ENCODE measurements at regions not wholly inside any gene's neighbourhood (a gene's known extent, or its start where the extent isn't known, plus 50 kb on each side); places are given as distances from the start of the nearest gene placed in this dataset.

- TF ChIP-seq CTCF (IDR thresholded peaks at IDR 0.05), result no peak
- Mint-ChIP-seq H3K27me3 (ENCODE audit: unreplicated experiment) (no peaks in the 10 kb centered on the region), H3K4me1 (ENCODE audit: unreplicated experiment) (peaks cover 23% of the 10 kb centered on the region), H3K27ac (ENCODE audit: unreplicated experiment) (no peak overlapping the region), H3K36me3 (ENCODE audit: unreplicated experiment) (no peaks in the 10 kb centered on the region), H3K9me3 (ENCODE audit: unreplicated experiment) (no peaks in the 10 kb centered on the region), H3K4me3 (ENCODE audit: unreplicated experiment) (no peak overlapping the region)
- DNase-seq (ENCODE audit: extremely low spot score, unreplicated experiment), result no peak
Observed at GRCh38 chr21:15659753-15660422, 69.9 kb upstream of the USP25 start.

- no peak for TF ChIP-seq CTCF (IDR thresholded peaks at IDR 0.05)
- no peak for DNase-seq (ENCODE audit: extremely low spot score, unreplicated experiment)
- Mint-ChIP-seq H3K9me3 (ENCODE audit: unreplicated experiment) (no peaks in the 10 kb centered on the region), H3K27ac (ENCODE audit: unreplicated experiment) (no peak overlapping the region), H3K27me3 (ENCODE audit: unreplicated experiment) (no peaks in the 10 kb centered on the region), H3K4me1 (ENCODE audit: unreplicated experiment) (peaks cover 23% of the 10 kb centered on the region), H3K36me3 (ENCODE audit: unreplicated experiment) (no peaks in the 10 kb centered on the region), H3K4me3 (ENCODE audit: unreplicated experiment) (no peak overlapping the region)
Observed at GRCh38 chr21:15660423-15660804, 69.4 kb upstream of the USP25 start.

GRCh38 chr21:15667010-15667409, 62.8 kb upstream of the USP25 start:
- Mint-ChIP-seq H3K27me3 (ENCODE audit: unreplicated experiment) (no peaks in the 10 kb centered on the region), H3K9me3 (ENCODE audit: unreplicated experiment) (no peaks in the 10 kb centered on the region), H3K36me3 (ENCODE audit: unreplicated experiment) (no peaks in the 10 kb centered on the region), H3K4me1 (ENCODE audit: unreplicated experiment) (peaks cover 8% of the 10 kb centered on the region), H3K4me3 (ENCODE audit: unreplicated experiment) (no peak overlapping the region), H3K27ac (ENCODE audit: unreplicated experiment) (no peak overlapping the region)
- TF ChIP-seq CTCF (IDR thresholded peaks at IDR 0.05), result no peak
- DNase-seq (ENCODE audit: extremely low spot score, unreplicated experiment), result no peak

GRCh38 chr21:15667819-15668218, 62.0 kb upstream of the USP25 start:
- H3K4me3 Mint-ChIP-seq (ENCODE audit: unreplicated experiment), result no peak overlapping the region
- peaks cover 4% of the 10 kb centered on the region for H3K4me1 Mint-ChIP-seq (ENCODE audit: unreplicated experiment)
- H3K36me3 Mint-ChIP-seq (ENCODE audit: unreplicated experiment), result no peaks in the 10 kb centered on the region
- no peak for TF ChIP-seq CTCF (IDR thresholded peaks at IDR 0.05)
- DNase-seq (ENCODE audit: extremely low spot score, unreplicated experiment), result no peak
- H3K27me3 Mint-ChIP-seq (ENCODE audit: unreplicated experiment), result no peaks in the 10 kb centered on the region
- no peaks in the 10 kb centered on the region for H3K9me3 Mint-ChIP-seq (ENCODE audit: unreplicated experiment)
- H3K27ac Mint-ChIP-seq (ENCODE audit: unreplicated experiment), result no peak overlapping the region

GRCh38 chr21:15669247-15669646, 60.5 kb upstream of the USP25 start:
- H3K4me1 Mint-ChIP-seq (ENCODE audit: unreplicated experiment), result peaks cover 4% of the 10 kb centered on the region
- no peak for TF ChIP-seq CTCF (IDR thresholded peaks at IDR 0.05)
- H3K27ac Mint-ChIP-seq (ENCODE audit: unreplicated experiment), result no peak overlapping the region
- H3K9me3 Mint-ChIP-seq (ENCODE audit: unreplicated experiment), result no peaks in the 10 kb centered on the region
- H3K4me3 Mint-ChIP-seq (ENCODE audit: unreplicated experiment), result no peak overlapping the region
- no peaks in the 10 kb centered on the region for H3K27me3 Mint-ChIP-seq (ENCODE audit: unreplicated experiment)
- no peaks in the 10 kb centered on the region for H3K36me3 Mint-ChIP-seq (ENCODE audit: unreplicated experiment)
- no peak for DNase-seq (ENCODE audit: extremely low spot score, unreplicated experiment)
